Activated B cell treated with CpG ODN at 0.5 μM for 24 hours (primary cell): ENCODE measurements at regions not wholly inside any gene's neighbourhood (a gene's known extent, or its start where the extent isn't known, plus 50 kb on each side); places are given as distances from the start of the nearest gene placed in this dataset.

Source experiments
- ATAC-seq: fragments of 200-7000 bp; cut with Tn5 transposase; one replicate; pipeline ENCODE4 v1.10.0; 2021; ENCODE audit warnings: low read depth, mild to moderate bottlenecking, moderate library complexity
- CTCF ChIA-PET: fragments of 350-600 bp; sonication (Branson Sonifier 250); formaldehyde crosslinking; loops from one replicate; lab custom pipeline; 2021; ENCODE audit warnings: antibody characterized with exemption; lab: Charles Lee
- POLR2A ChIA-PET: fragments of 350-600 bp; sonication (Branson Sonifier 250); formaldehyde crosslinking; loops from one replicate; lab custom pipeline; 2021; ENCODE audit warnings: antibody characterized with exemption; lab: Charles Lee
- DNase-seq: peaks from one replicate; pipeline ENCODE4 v3.0.0; 2022
- H3K27ac Mint-ChIP-seq: one replicate; pipeline ENCODE4 v1.8.0; 2020; ENCODE audit warnings: mixed read lengths
- H3K27me3 Mint-ChIP-seq: one replicate; pipeline ENCODE4 v1.8.0; 2021; ENCODE audit warnings: mixed read lengths
- H3K36me3 Mint-ChIP-seq: one replicate; pipeline ENCODE4 v1.8.0; 2021; ENCODE audit warnings: low read depth, mixed read lengths
- H3K4me1 Mint-ChIP-seq: one replicate; pipeline ENCODE4 v1.8.0; 2021; ENCODE audit warnings: mixed read lengths
- H3K4me3 Mint-ChIP-seq: one replicate; pipeline ENCODE4 v1.8.0; 2020; ENCODE audit warnings: mild to moderate bottlenecking, mixed read lengths
- H3K9me3 Mint-ChIP-seq: one replicate; pipeline ENCODE4 v1.8.0; 2020; ENCODE audit warnings: mixed read lengths
- intact Hi-C: fragments of 100-400 bp; cut with micrococcal nuclease; formaldehyde crosslinking; loops from one replicate; pipeline ENCODE4 v1.15.1; 2024
- TF ChIP-seq, protein P1 (sequence below): fragments of 200-600 bp; IDR thresholded peaks from one replicate; pipeline ENCODE4 v1.8.0; 2022; ENCODE audit warnings: antibody characterized with exemption, mild to moderate bottlenecking

DNA sequence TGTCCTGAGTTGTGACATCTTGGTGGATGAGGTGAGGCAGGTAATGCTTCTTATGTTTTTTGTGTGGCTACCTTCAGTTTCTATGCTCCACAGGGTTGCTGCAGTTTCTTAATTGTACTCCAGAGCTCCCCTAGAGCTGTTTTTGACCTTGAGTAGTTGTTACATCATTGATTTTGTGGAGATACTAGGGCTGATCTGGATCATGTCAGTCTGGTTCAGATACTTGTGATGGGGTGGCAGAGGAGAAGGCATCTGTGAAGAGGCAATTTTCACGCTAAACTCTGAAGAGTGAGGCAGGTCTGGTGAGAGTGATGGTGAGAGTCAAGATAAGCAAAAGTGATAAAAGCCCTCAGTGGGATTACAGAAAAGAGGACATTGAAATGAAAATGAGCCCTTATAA lies 1180.2 kb downstream of the RAPGEF2 start:
- Mint-ChIP-seq H3K4me3 (no peak overlapping the region), H3K27me3 (no peaks in the 10 kb centered on the region), H3K4me1 (no peaks in the 10 kb centered on the region), H3K36me3 (no peaks in the 10 kb centered on the region), H3K9me3 (peaks cover 19% of the 10 kb centered on the region), H3K27ac (no peak overlapping the region)
- TF ChIP-seq, protein P1, sequence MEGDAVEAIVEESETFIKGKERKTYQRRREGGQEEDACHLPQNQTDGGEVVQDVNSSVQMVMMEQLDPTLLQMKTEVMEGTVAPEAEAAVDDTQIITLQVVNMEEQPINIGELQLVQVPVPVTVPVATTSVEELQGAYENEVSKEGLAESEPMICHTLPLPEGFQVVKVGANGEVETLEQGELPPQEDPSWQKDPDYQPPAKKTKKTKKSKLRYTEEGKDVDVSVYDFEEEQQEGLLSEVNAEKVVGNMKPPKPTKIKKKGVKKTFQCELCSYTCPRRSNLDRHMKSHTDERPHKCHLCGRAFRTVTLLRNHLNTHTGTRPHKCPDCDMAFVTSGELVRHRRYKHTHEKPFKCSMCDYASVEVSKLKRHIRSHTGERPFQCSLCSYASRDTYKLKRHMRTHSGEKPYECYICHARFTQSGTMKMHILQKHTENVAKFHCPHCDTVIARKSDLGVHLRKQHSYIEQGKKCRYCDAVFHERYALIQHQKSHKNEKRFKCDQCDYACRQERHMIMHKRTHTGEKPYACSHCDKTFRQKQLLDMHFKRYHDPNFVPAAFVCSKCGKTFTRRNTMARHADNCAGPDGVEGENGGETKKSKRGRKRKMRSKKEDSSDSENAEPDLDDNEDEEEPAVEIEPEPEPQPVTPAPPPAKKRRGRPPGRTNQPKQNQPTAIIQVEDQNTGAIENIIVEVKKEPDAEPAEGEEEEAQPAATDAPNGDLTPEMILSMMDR, result no peak
- DNase-seq (no peak), ATAC-seq (no peak)
- CTCF ChIA-PET, result no interaction called here
- POLR2A ChIA-PET, result no interaction called here
- intact Hi-C loops, result no loop called here

DNA sequence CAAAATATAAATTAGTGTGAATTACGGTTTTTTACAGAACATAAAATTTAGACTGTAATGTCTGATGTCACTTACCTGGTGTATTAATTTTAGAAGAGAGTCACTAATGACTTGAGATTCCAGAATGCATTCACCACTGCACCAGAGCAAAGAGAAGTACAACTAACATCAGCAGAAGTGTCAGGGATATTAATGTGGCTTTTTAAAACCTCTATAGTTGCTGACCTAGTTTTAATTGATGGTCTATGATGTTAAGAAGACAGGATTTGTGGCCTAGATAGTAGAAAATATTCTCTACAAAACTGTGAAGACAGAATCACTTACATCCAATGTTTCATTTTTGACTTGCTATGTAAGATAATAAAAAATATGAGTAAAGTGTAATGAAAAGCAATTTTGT lies 1181.6 kb downstream of the RAPGEF2 start:
- CTCF ChIA-PET, result no interaction called here

GRCh38 chr4:160286051-160286450 lies 1183.2 kb downstream of the RAPGEF2 start:
- POLR2A ChIA-PET, result no interaction called here
- no peak for ATAC-seq
- Mint-ChIP-seq H3K9me3 (peaks cover 10% of the 10 kb centered on the region), H3K36me3 (no peaks in the 10 kb centered on the region), H3K27ac (no peak overlapping the region), H3K4me3 (no peak overlapping the region), H3K27me3 (no peaks in the 10 kb centered on the region), H3K4me1 (no peaks in the 10 kb centered on the region)
- CTCF ChIA-PET, result no interaction called here
- no peak for DNase-seq
- TF ChIP-seq, protein P1, result no peak
- intact Hi-C loops, result no loop called here

More for the DNA sequence above, 1181.6 kb downstream of the RAPGEF2 start:
- TF ChIP-seq, protein P1, result no peak
- ATAC-seq (no peak), DNase-seq (no peak)
- H3K4me3 Mint-ChIP-seq, result no peak overlapping the region
- intact Hi-C loops, result no loop called here
- H3K9me3 Mint-ChIP-seq, result peaks cover 17% of the 10 kb centered on the region
- POLR2A ChIA-PET, result no interaction called here
- H3K36me3 Mint-ChIP-seq, result no peaks in the 10 kb centered on the region
- H3K4me1 Mint-ChIP-seq, result no peaks in the 10 kb centered on the region
- H3K27ac Mint-ChIP-seq, result no peak overlapping the region
- no peaks in the 10 kb centered on the region for H3K27me3 Mint-ChIP-seq

GRCh38 chr4:160296476-160296875 lies 1193.6 kb downstream of the RAPGEF2 start:
- ATAC-seq (no peak), DNase-seq (no peak)
- Mint-ChIP-seq H3K27ac (no peak overlapping the region), H3K9me3 (peaks cover 9% of the 10 kb centered on the region), H3K36me3 (no peaks in the 10 kb centered on the region), H3K27me3 (no peaks in the 10 kb centered on the region), H3K4me3 (no peak overlapping the region), H3K4me1 (no peaks in the 10 kb centered on the region)
- CTCF ChIA-PET, result no interaction called here
- intact Hi-C loops, result no loop called here
- POLR2A ChIA-PET, result no interaction called here
- TF ChIP-seq, protein P1, result no peak

GRCh38 chr4:160299177-160299576 lies 1196.3 kb downstream of the RAPGEF2 start:
- Mint-ChIP-seq H3K27me3 (no peaks in the 10 kb centered on the region), H3K9me3 (peaks cover 8% of the 10 kb centered on the region), H3K36me3 (no peaks in the 10 kb centered on the region), H3K4me3 (no peak overlapping the region), H3K4me1 (no peaks in the 10 kb centered on the region), H3K27ac (no peak overlapping the region)
- ATAC-seq, result no peak
- ChIA-PET POLR2A (no interaction called here), CTCF (no interaction called here)
- TF ChIP-seq, protein P1, result no peak
- intact Hi-C loops, result no loop called here
- DNase-seq, result no peak
